CD14-positive monocyte (primary cell): ENCODE measurements at regions not wholly inside any gene's neighbourhood (a gene's known extent, or its start where the extent isn't known, plus 50 kb on each side); places are given as distances from the start of the nearest gene placed in this dataset.

Experiments used
- DNase-seq, 3 donors: peaks; one replicate each; pipeline ENCODE4 v3.0.0-alpha.2; 2011 to 2022
- H2AFZ ChIP-seq: 2 replicates; pipeline ENCODE4 v1.6.0; 2012; ENCODE audit warnings: mild to moderate bottlenecking, low read depth, low read length, inconsistent platforms; ENCODE audit not compliant: insufficient read depth, poor library complexity, severe bottlenecking
- H3K27ac ChIP-seq, 2 donors: 1 replicate in 1 of 2; 2 replicates in 1 of 2; pipeline ENCODE4 v1.5.1; 2012 to 2013; ENCODE audit warnings: low read length in 2 of 2, control low read depth in 1 of 2, inconsistent platforms in 1 of 2, low read depth in 1 of 2, mild to moderate bottlenecking in 1 of 2
- H3K27me3 ChIP-seq, 2 donors: one replicate each; pipeline versions ENCODE4 v1.6.0 to v1.6.1; 2011 to 2013; ENCODE audit warnings: low read length in 2 of 2; ENCODE audit not compliant: control insufficient read depth in 2 of 2, insufficient read depth in 2 of 2
- H3K36me3 ChIP-seq, 2 donors: replicated peaks in 1 of 2; 1 replicate in 1 of 2; 2 replicates in 1 of 2; pipeline versions ENCODE4 v1.5.1 to v1.6.1; 2012 to 2013; ENCODE audit warnings: low read length in 2 of 2, control low read depth in 1 of 2, inconsistent platforms in 1 of 2, mild to moderate bottlenecking in 1 of 2; ENCODE audit not compliant: insufficient read depth in 2 of 2, control insufficient read depth in 1 of 2
- H3K4me1 ChIP-seq, 2 donors: 1 replicate in 1 of 2; 2 replicates in 1 of 2; pipeline versions ENCODE4 v1.5.1 to v1.6.1; 2012 to 2013; ENCODE audit warnings: low read length in 2 of 2, control low read depth in 1 of 2, inconsistent platforms in 1 of 2, mild to moderate bottlenecking in 1 of 2, moderate library complexity in 1 of 2; ENCODE audit not compliant: insufficient read depth in 2 of 2, control insufficient read depth in 1 of 2
- H3K4me2 ChIP-seq: replicated peaks from 2 replicates; pipeline ENCODE3; 2012; ENCODE audit warnings: low read length, moderate library complexity, mild to moderate bottlenecking; ENCODE audit not compliant: poor library complexity, severe bottlenecking; ENCODE audit errors: extremely low read depth
- H3K4me3 ChIP-seq, 3 experiments: fragments of 200-600 bp in 1 of 3; sonication (generic) in 1 of 3; replicated peaks in 1 of 3; 1 replicate in 2 of 3; 2 replicates in 1 of 3; pipeline ENCODE4 v1.5.1; 2011 to 2013; ENCODE audit warnings: low read length in 3 of 3, mild to moderate bottlenecking in 3 of 3, control low read depth in 2 of 3, low read depth in 2 of 3, inconsistent platforms in 1 of 3, moderate library complexity in 1 of 3
- H3K79me2 ChIP-seq: 2 replicates; pipeline ENCODE4 v1.6.0; 2012; ENCODE audit warnings: mild to moderate bottlenecking, control low read depth, inconsistent platforms, low read length, moderate library complexity; ENCODE audit not compliant: insufficient read depth
- H3K9ac ChIP-seq: 2 replicates; pipeline ENCODE4 v1.6.0; 2017; ENCODE audit warnings: low read length, mild to moderate bottlenecking; ENCODE audit not compliant: insufficient read depth, poor library complexity, severe bottlenecking
- H3K9me3 ChIP-seq, 2 donors: replicated peaks in 1 of 2; 1 replicate in 1 of 2; 2 replicates in 1 of 2; pipeline versions ENCODE4 v1.5.1 to v1.6.1; 2012 to 2013; ENCODE audit warnings: low read length in 2 of 2, control low read depth in 1 of 2; ENCODE audit not compliant: control insufficient read depth in 1 of 2, insufficient read depth in 1 of 2
- H4K20me1 ChIP-seq: 2 replicates; pipeline ENCODE4 v1.6.0; 2012; ENCODE audit warnings: mild to moderate bottlenecking, low read length, control low read depth, moderate library complexity; ENCODE audit not compliant: insufficient read depth
- H3K27ac Mint-ChIP-seq, 7 donors: one replicate each; pipeline ENCODE4 v1.8.0; 2020; ENCODE audit warnings: mild to moderate bottlenecking in 7 of 7, mixed read lengths in 7 of 7, moderate library complexity in 6 of 7, inconsistent platforms in 2 of 7
- H3K27me3 Mint-ChIP-seq, 3 donors: one replicate each; pipeline ENCODE4 v1.8.0; 2021 to 2022; ENCODE audit warnings: low read depth in 3 of 3, mild to moderate bottlenecking in 3 of 3, mixed read lengths in 3 of 3, moderate library complexity in 3 of 3, inconsistent platforms in 1 of 3
- H3K36me3 Mint-ChIP-seq, 2 donors: one replicate each; pipeline ENCODE4 v1.8.0; 2020; ENCODE audit warnings: mixed read lengths in 2 of 2, inconsistent platforms in 1 of 2, mild to moderate bottlenecking in 1 of 2
- H3K4me1 Mint-ChIP-seq: one replicate; pipeline ENCODE4 v1.8.0; 2020; ENCODE audit warnings: mild to moderate bottlenecking, mixed read lengths
- H3K4me3 Mint-ChIP-seq, 2 donors: one replicate each; pipeline ENCODE4 v1.8.0; 2020; ENCODE audit warnings: mild to moderate bottlenecking in 2 of 2, mixed read lengths in 2 of 2, moderate library complexity in 1 of 2
- H3K9me3 Mint-ChIP-seq, 7 donors: one replicate each; pipeline ENCODE4 v1.8.0; 2020 to 2022; ENCODE audit warnings: mixed read lengths in 7 of 7, mild to moderate bottlenecking in 6 of 7, moderate library complexity in 6 of 7, inconsistent platforms in 2 of 7
- CTCF ChIP-seq: fragments of 200-600 bp; IDR thresholded peaks from one replicate; pipeline ENCODE4 v1.8.0; 2022; ENCODE audit warnings: antibody characterized with exemption, mild to moderate bottlenecking
- WGBS: methylation state at CpG from one replicate; pipeline ENCODE4 v1.1.5; 2013; ENCODE audit warnings: missing lambda C conversion rate; ENCODE audit not compliant: insufficient coverage; 5-methylcytosine and 5-hydroxymethylcytosine counted together
- intact Hi-C, 2 donors: fragments of 100-400 bp; cut with micrococcal nuclease; formaldehyde crosslinking; loops; one replicate each; pipeline versions ENCODE4 v1.15.0 to v1.15.1; 2023

- Histone ChIP-seq H3K4me3 (no peak overlapping the region), H3K36me3 (no peaks in the 10 kb centered on the region), H3K9ac (no peak overlapping the region), H3K4me2 (no peak overlapping the region), H4K20me1 (no peaks in the 10 kb centered on the region), H3K27ac (no peak overlapping the region), H2AFZ (no peak overlapping the region), H3K27me3 (no peaks in the 10 kb centered on the region), H3K79me2 (no peaks in the 10 kb centered on the region), H3K4me1 (no peaks in the 10 kb centered on the region), H3K9me3 (no peaks in the 10 kb centered on the region)
- no peak overlapping the region for H3K4me3 Mint-ChIP-seq
- DNase-seq, result no peak
- no peaks in the 10 kb centered on the region for H3K27me3 Mint-ChIP-seq
- WGBS, result no CpG with 5 or more reads among the region's 3 CpGs
- H3K27ac Mint-ChIP-seq, result no peak overlapping the region
- H3K9me3 Mint-ChIP-seq, result no peaks in the 10 kb centered on the region
- no peak for TF ChIP-seq CTCF
- no peaks in the 10 kb centered on the region for H3K4me1 Mint-ChIP-seq
- no peaks in the 10 kb centered on the region for H3K36me3 Mint-ChIP-seq
- intact Hi-C loops, result no loop called here
Measured at GRCh38 chr6:94401311-94401710, 982.0 kb upstream of the EPHA7 start.

GRCh38 chr6:94394822-94395221 lies 975.5 kb upstream of the EPHA7 start:
- H3K4me1 Mint-ChIP-seq, result no peaks in the 10 kb centered on the region
- DNase-seq, result no peak
- Histone ChIP-seq H3K4me2 (no peak overlapping the region), H3K36me3 (no peaks in the 10 kb centered on the region), H3K4me1 (no peaks in the 10 kb centered on the region), H3K9ac (no peak overlapping the region), H4K20me1 (no peaks in the 10 kb centered on the region), H3K4me3 (no peak overlapping the region), H2AFZ (no peak overlapping the region), H3K27ac (no peak overlapping the region), H3K27me3 (no peaks in the 10 kb centered on the region), H3K79me2 (no peaks in the 10 kb centered on the region), H3K9me3 (no peaks in the 10 kb centered on the region)
- no peaks in the 10 kb centered on the region for H3K9me3 Mint-ChIP-seq
- no peaks in the 10 kb centered on the region for H3K27me3 Mint-ChIP-seq
- no peak for TF ChIP-seq CTCF
- no CpG with 5 or more reads among the region's 2 CpGs for WGBS
- intact Hi-C loops, result no loop called here
- H3K4me3 Mint-ChIP-seq, result no peak overlapping the region
- H3K36me3 Mint-ChIP-seq, result no peaks in the 10 kb centered on the region
- no peak overlapping the region for H3K27ac Mint-ChIP-seq
